ENCODE measurements at regions not wholly inside any gene's neighbourhood (a gene's known extent, or its start where the extent isn't known, plus 50 kb on each side); places are given as distances from the start of the nearest gene placed in this dataset.

DNA sequence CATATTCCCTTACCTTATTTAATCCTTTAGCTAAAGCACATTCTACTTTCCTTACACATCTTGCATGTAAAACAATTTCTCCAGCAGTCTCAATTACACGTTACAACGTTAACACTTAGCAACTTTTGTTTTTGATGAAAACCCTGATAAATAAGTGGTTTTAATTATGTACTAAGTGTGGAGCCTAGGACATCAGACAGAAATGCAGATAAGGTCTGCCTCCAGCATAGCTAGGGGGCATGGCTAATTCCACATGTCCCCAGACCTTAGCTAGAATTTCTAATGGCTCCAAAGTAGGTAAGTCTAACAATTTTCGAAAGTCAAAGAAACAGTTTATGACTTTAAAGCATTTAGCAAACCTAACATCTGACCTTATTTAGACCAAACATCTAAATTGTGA is 77.4 kb upstream of the TERB2 start (continued):
- TF ChIP-seq, protein P1, sequence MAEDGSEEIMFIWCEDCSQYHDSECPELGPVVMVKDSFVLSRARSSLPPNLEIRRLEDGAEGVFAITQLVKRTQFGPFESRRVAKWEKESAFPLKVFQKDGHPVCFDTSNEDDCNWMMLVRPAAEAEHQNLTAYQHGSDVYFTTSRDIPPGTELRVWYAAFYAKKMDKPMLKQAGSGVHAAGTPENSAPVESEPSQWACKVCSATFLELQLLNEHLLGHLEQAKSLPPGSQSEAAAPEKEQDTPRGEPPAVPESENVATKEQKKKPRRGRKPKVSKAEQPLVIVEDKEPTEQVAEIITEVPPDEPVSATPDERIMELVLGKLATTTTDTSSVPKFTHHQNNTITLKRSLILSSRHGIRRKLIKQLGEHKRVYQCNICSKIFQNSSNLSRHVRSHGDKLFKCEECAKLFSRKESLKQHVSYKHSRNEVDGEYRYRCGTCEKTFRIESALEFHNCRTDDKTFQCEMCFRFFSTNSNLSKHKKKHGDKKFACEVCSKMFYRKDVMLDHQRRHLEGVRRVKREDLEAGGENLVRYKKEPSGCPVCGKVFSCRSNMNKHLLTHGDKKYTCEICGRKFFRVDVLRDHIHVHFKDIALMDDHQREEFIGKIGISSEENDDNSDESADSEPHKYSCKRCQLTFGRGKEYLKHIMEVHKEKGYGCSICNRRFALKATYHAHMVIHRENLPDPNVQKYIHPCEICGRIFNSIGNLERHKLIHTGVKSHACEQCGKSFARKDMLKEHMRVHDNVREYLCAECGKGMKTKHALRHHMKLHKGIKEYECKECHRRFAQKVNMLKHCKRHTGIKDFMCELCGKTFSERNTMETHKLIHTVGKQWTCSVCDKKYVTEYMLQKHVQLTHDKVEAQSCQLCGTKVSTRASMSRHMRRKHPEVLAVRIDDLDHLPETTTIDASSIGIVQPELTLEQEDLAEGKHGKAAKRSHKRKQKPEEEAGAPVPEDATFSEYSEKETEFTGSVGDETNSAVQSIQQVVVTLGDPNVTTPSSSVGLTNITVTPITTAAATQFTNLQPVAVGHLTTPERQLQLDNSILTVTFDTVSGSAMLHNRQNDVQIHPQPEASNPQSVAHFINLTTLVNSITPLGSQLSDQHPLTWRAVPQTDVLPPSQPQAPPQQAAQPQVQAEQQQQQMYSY (CRISPR knock-in tag; IDR thresholded peaks at IDR 0.05): no peak
- TF ChIP-seq ZNF317 (CRISPR knock-in tag; IDR thresholded peaks at IDR 0.05; ENCODE audit: borderline replicate concordance, low read depth): no peak
- TF ChIP-seq, protein P2, sequence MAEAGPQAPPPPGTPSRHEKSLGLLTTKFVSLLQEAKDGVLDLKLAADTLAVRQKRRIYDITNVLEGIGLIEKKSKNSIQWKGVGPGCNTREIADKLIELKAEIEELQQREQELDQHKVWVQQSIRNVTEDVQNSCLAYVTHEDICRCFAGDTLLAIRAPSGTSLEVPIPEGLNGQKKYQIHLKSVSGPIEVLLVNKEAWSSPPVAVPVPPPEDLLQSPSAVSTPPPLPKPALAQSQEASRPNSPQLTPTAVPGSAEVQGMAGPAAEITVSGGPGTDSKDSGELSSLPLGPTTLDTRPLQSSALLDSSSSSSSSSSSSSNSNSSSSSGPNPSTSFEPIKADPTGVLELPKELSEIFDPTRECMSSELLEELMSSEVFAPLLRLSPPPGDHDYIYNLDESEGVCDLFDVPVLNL (CRISPR knock-in tag; IDR thresholded peaks at IDR 0.05; ENCODE audit: borderline replicate concordance, low read depth): no peak
- TF ChIP-seq, protein P3, sequence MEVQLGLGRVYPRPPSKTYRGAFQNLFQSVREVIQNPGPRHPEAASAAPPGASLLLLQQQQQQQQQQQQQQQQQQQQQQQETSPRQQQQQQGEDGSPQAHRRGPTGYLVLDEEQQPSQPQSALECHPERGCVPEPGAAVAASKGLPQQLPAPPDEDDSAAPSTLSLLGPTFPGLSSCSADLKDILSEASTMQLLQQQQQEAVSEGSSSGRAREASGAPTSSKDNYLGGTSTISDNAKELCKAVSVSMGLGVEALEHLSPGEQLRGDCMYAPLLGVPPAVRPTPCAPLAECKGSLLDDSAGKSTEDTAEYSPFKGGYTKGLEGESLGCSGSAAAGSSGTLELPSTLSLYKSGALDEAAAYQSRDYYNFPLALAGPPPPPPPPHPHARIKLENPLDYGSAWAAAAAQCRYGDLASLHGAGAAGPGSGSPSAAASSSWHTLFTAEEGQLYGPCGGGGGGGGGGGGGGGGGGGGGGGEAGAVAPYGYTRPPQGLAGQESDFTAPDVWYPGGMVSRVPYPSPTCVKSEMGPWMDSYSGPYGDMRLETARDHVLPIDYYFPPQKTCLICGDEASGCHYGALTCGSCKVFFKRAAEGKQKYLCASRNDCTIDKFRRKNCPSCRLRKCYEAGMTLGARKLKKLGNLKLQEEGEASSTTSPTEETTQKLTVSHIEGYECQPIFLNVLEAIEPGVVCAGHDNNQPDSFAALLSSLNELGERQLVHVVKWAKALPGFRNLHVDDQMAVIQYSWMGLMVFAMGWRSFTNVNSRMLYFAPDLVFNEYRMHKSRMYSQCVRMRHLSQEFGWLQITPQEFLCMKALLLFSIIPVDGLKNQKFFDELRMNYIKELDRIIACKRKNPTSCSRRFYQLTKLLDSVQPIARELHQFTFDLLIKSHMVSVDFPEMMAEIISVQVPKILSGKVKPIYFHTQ (CRISPR knock-in tag; IDR thresholded peaks at IDR 0.05): no peak
- no peak for TF ChIP-seq ZNF219 (CRISPR knock-in tag; IDR thresholded peaks at IDR 0.05; ENCODE audit: borderline replicate concordance)
- TF ChIP-seq, protein P4, sequence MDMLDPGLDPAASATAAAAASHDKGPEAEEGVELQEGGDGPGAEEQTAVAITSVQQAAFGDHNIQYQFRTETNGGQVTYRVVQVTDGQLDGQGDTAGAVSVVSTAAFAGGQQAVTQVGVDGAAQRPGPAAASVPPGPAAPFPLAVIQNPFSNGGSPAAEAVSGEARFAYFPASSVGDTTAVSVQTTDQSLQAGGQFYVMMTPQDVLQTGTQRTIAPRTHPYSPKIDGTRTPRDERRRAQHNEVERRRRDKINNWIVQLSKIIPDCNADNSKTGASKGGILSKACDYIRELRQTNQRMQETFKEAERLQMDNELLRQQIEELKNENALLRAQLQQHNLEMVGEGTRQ (CRISPR knock-in tag; IDR thresholded peaks at IDR 0.05): no peak

DNA sequence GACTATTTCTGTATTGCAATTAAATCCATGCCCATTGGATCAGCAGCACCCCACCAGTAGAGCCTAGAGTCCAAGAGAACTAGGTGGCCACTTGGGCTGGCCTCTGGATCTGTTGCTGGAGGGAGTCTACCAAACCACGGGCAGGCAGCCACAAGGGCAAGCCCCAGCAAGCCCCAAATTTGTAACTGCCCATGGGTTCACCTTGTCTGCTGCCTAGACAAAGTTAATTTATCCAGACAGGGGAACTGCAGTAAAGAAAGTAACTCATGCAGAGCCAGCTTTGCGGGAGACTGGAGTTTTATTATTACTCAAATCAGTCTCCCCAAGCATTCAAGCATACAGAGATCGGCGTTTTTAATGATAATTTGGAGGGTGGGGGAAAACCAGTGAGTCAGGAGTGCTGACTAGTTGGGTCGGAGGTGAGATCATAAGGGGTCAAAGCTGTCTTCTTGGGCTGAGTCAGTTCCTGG is 74.0 kb upstream of the TERB2 start:
- ATAC-seq: no peak
- POLR2A ChIA-PET: no interaction called here

More for the DNA sequence above, 74.0 kb upstream of the TERB2 start:
- CTCF ChIA-PET: no interaction called here
- Mint-ChIP-seq H3K4me3 (no peak overlapping the region), H3K27me3 (ENCODE audit: low read depth) (peaks cover 11% of the 10 kb centered on the region), H3K9me3 (peaks cover 57% of the 10 kb centered on the region), H3K27ac (no peak overlapping the region), H3K36me3 (peaks cover 26% of the 10 kb centered on the region), H3K4me1 (peaks cover 5% of the 10 kb centered on the region; the same call in 1 of the 2 replicates)
- no peak for TF ChIP-seq MYBL2 (CRISPR knock-in tag; IDR thresholded peaks at IDR 0.05)
- TF ChIP-seq, protein P5, sequence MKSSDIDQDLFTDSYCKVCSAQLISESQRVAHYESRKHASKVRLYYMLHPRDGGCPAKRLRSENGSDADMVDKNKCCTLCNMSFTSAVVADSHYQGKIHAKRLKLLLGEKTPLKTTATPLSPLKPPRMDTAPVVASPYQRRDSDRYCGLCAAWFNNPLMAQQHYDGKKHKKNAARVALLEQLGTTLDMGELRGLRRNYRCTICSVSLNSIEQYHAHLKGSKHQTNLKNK (CRISPR knock-in tag; IDR thresholded peaks at IDR 0.05): no peak
- TF ChIP-seq SOX15 (CRISPR knock-in tag; IDR thresholded peaks at IDR 0.05): no peak
- no peak for TF ChIP-seq NR1H2 (CRISPR knock-in tag; IDR thresholded peaks at IDR 0.05)
- TF ChIP-seq, protein P6, sequence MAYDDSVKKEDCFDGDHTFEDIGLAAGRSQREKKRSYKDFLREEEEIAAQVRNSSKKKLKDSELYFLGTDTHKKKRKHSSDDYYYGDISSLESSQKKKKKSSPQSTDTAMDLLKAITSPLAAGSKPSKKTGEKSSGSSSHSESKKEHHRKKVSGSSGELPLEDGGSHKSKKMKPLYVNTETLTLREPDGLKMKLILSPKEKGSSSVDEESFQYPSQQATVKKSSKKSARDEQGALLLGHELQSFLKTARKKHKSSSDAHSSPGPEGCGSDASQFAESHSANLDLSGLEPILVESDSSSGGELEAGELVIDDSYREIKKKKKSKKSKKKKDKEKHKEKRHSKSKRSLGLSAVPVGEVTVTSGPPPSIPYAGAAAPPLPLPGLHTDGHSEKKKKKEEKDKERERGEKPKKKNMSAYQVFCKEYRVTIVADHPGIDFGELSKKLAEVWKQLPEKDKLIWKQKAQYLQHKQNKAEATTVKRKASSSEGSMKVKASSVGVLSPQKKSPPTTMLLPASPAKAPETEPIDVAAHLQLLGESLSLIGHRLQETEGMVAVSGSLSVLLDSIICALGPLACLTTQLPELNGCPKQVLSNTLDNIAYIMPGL (CRISPR knock-in tag; IDR thresholded peaks at IDR 0.05): no peak
- no peak for TF ChIP-seq NFYB (CRISPR knock-in tag; conservative IDR thresholded peaks at IDR 0.05; ENCODE audit: low read depth)
- no peak for TF ChIP-seq ETV6 (CRISPR knock-in tag; IDR thresholded peaks at IDR 0.05)
- TF ChIP-seq, protein P7, sequence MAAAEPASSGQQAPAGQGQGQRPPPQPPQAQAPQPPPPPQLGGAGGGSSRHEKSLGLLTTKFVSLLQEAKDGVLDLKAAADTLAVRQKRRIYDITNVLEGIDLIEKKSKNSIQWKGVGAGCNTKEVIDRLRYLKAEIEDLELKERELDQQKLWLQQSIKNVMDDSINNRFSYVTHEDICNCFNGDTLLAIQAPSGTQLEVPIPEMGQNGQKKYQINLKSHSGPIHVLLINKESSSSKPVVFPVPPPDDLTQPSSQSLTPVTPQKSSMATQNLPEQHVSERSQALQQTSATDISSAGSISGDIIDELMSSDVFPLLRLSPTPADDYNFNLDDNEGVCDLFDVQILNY (CRISPR knock-in tag; IDR thresholded peaks at IDR 0.05): no peak
- TF ChIP-seq CREM (CRISPR knock-in tag; IDR thresholded peaks at IDR 0.05): no peak
- no peak for TF ChIP-seq EMX1 (CRISPR knock-in tag; IDR thresholded peaks at IDR 0.05)
- no peak for TF ChIP-seq NFE2L1 (CRISPR knock-in tag; IDR thresholded peaks at IDR 0.05)
- TF ChIP-seq FOXK1 (CRISPR knock-in tag; IDR thresholded peaks at IDR 0.05): no peak
- TF ChIP-seq, protein P2 (CRISPR knock-in tag; IDR thresholded peaks at IDR 0.05; ENCODE audit: borderline replicate concordance, low read depth): no peak
- no peak for TF ChIP-seq RORB (CRISPR knock-in tag; IDR thresholded peaks at IDR 0.05)
- no peak for TF ChIP-seq ZNF219 (CRISPR knock-in tag; IDR thresholded peaks at IDR 0.05; ENCODE audit: borderline replicate concordance)
- DNase-seq (ENCODE audit: low spot score): no peak

Measured in WTC11 (cell line).